ENCODE measurements at regions not wholly inside any gene's neighbourhood (a gene's known extent, or its start where the extent isn't known, plus 50 kb on each side); places are given as distances from the start of the nearest gene placed in this dataset.
A peak's percentile ranks its signal among the peaks of the same experiment; 100 is the strongest.

GRCh38 chr2:22350621-22351020, 1034.4 kb upstream of the KLHL29 start:
- no peak for ATAC-seq (ENCODE audit: insufficient read depth, low read depth)
- H3K36me3 ChIP-seq (ENCODE audit: insufficient read depth, low read length): no peaks in the 10 kb centered on the region
- H3K4me3 ChIP-seq (ENCODE audit: low read depth in 1 of 2, low read length in 2 of 2): no peak overlapping the region
- H3K27ac ChIP-seq (ENCODE audit: low read length): no peak overlapping the region
- TF ChIP-seq EZH2 (IDR thresholded peaks at IDR 0.05; ENCODE audit: borderline replicate concordance, low read depth, low read length, severe bottlenecking): no peak
- TF ChIP-seq CTCF (IDR thresholded peaks at IDR 0.05; ENCODE audit: borderline replicate concordance, extremely low read depth, low read length, poor library complexity, severe bottlenecking): no peak
- H3K79me2 ChIP-seq (ENCODE audit: insufficient read depth, low read length): no peaks in the 10 kb centered on the region
- no peak overlapping the region for H3K9ac ChIP-seq (ENCODE audit: low read depth, low read length)
- no peak overlapping the region for H3K4me2 ChIP-seq (ENCODE audit: insufficient read depth, low read length)
- no peaks in the 10 kb centered on the region for H3K27me3 ChIP-seq (ENCODE audit: insufficient read depth, low read length, poor library complexity)
- H3K9me3 ChIP-seq (ENCODE audit: insufficient read depth, low read length, severe bottlenecking): no peaks in the 10 kb centered on the region
- H3K4me1 ChIP-seq (ENCODE audit: insufficient read depth, low read length): no peaks in the 10 kb centered on the region
- H4K20me1 ChIP-seq (ENCODE audit: insufficient read depth, low read length): no peaks in the 10 kb centered on the region
- H2AFZ ChIP-seq (ENCODE audit: low read depth, low read length): no peak overlapping the region
- no peak for DNase-seq

- H3K4me1 ChIP-seq (ENCODE audit: insufficient read depth, low read length): no peaks in the 10 kb centered on the region
- H2AFZ ChIP-seq (ENCODE audit: low read depth, low read length): no peak overlapping the region
- DNase-seq (peak; percentile 57), ATAC-seq (ENCODE audit: insufficient read depth, low read depth) (peak; percentile 67; the same call in 2 of the 3 replicates)
- no peaks in the 10 kb centered on the region for H3K9me3 ChIP-seq (ENCODE audit: insufficient read depth, low read length, severe bottlenecking)
- no peaks in the 10 kb centered on the region for H3K27me3 ChIP-seq (ENCODE audit: insufficient read depth, low read length, poor library complexity)
- H3K36me3 ChIP-seq (ENCODE audit: insufficient read depth, low read length): no peaks in the 10 kb centered on the region
- H3K4me2 ChIP-seq (ENCODE audit: insufficient read depth, low read length): no peak overlapping the region
- no peak overlapping the region for H3K9ac ChIP-seq (ENCODE audit: low read depth, low read length)
- no peak overlapping the region for H3K4me3 ChIP-seq (ENCODE audit: low read depth in 1 of 2, low read length in 2 of 2)
- H3K79me2 ChIP-seq (ENCODE audit: insufficient read depth, low read length): no peaks in the 10 kb centered on the region
- no peak overlapping the region for H3K27ac ChIP-seq (ENCODE audit: low read length)
- H4K20me1 ChIP-seq (ENCODE audit: insufficient read depth, low read length): no peaks in the 10 kb centered on the region
- TF ChIP-seq EZH2 (IDR thresholded peaks at IDR 0.05; ENCODE audit: borderline replicate concordance, low read depth, low read length, severe bottlenecking): no peak
- peak; percentile 89 for TF ChIP-seq CTCF (IDR thresholded peaks at IDR 0.05; ENCODE audit: borderline replicate concordance, extremely low read depth, low read length, poor library complexity, severe bottlenecking)
Observed at GRCh38 chr2:22355816-22356433, 1029.1 kb upstream of the KLHL29 start.

- no peaks in the 10 kb centered on the region for H3K27me3 ChIP-seq (ENCODE audit: insufficient read depth, low read length, poor library complexity)
- TF ChIP-seq CTCF (IDR thresholded peaks at IDR 0.05; ENCODE audit: borderline replicate concordance, extremely low read depth, low read length, poor library complexity, severe bottlenecking) (no peak), EZH2 (IDR thresholded peaks at IDR 0.05; ENCODE audit: borderline replicate concordance, low read depth, low read length, severe bottlenecking) (no peak)
- no peak overlapping the region for H3K9ac ChIP-seq (ENCODE audit: low read depth, low read length)
- no peaks in the 10 kb centered on the region for H3K79me2 ChIP-seq (ENCODE audit: insufficient read depth, low read length)
- no peak for ATAC-seq (ENCODE audit: insufficient read depth, low read depth)
- H3K4me2 ChIP-seq (ENCODE audit: insufficient read depth, low read length): no peak overlapping the region
- no peaks in the 10 kb centered on the region for H3K4me1 ChIP-seq (ENCODE audit: insufficient read depth, low read length)
- no peaks in the 10 kb centered on the region for H4K20me1 ChIP-seq (ENCODE audit: insufficient read depth, low read length)
- no peak overlapping the region for H3K4me3 ChIP-seq (ENCODE audit: low read depth in 1 of 2, low read length in 2 of 2)
- no peak overlapping the region for H3K27ac ChIP-seq (ENCODE audit: low read length)
- no peaks in the 10 kb centered on the region for H3K9me3 ChIP-seq (ENCODE audit: insufficient read depth, low read length, severe bottlenecking)
- no peaks in the 10 kb centered on the region for H3K36me3 ChIP-seq (ENCODE audit: insufficient read depth, low read length)
- DNase-seq: no peak
- no peak overlapping the region for H2AFZ ChIP-seq (ENCODE audit: low read depth, low read length)
Observed at GRCh38 chr2:22359071-22359672, 1025.8 kb upstream of the KLHL29 start.

Measured in DND-41 (cell line).